ENCODE measurements at regions not wholly inside any gene's neighbourhood (a gene's known extent, or its start where the extent isn't known, plus 50 kb on each side); places are given as distances from the start of the nearest gene placed in this dataset.
A peak's percentile ranks its signal among the peaks of the same experiment; 100 is the strongest.
"Not testable (repeated sequence)": the region's sequence is repeated elsewhere in the genome, so short reads cannot be mapped to it uniquely, and the experiment has no call there.

DNA sequence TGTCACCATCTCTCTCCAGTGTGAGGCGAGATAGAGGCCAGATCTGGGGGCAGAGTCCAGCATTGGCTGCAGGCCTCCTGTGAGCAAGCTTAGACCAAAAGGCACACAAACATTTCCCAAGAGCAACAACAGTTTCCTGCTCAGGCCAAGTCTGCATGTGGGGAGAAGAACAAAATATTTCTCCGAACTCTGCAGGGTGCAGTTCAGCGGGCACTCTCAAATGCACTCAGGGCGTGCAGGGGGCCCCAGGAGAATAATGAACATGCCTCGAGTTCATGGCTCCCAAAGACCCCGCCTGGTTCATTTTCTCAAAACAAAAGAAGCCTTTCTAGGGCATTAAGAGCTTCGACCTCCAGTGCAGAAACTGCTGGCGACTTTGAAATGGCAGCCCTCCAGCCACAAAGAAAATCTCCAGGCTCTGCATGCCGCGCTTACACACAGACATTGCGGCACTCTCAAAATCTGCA, 57.8 kb upstream of the HELT start:
- TF ChIP-seq CTCF (conservative IDR thresholded peaks at IDR 0.05; ENCODE audit: low read depth): no peak
- DNase-seq (ENCODE audit: low spot score): no peak
- peak overlapping the region; percentile 21 for H3K27ac ChIP-seq
- CTCF ChIA-PET: no interaction called here
- POLR2A ChIA-PET (ENCODE audit: low non-redundant PET): no interaction called here

DNA sequence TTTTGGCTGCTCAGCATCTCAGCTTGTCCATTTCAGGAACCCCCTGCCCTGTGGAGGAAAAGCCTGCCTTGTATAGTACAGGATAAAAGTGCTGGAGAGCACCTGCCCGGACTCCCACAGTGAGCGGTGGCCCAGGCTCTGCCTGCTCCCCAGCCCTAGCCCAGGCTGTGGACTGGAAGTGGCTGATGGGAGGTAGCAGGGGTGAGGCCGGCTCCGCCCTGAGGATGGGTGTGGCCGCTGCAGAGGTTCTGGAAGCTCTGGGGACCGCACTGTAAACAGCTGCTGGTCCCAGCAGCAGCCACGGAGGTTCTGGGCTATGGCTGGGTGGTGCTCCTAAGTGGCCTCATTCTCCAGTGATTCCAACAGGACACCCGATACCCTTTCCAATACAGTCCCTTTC, 56.6 kb upstream of the HELT start:
- no peak for DNase-seq (ENCODE audit: low spot score)
- no peak for TF ChIP-seq CTCF (conservative IDR thresholded peaks at IDR 0.05; ENCODE audit: low read depth)
- H3K27ac ChIP-seq: no peak overlapping the region
- CTCF ChIA-PET: no interaction called here
- POLR2A ChIA-PET (ENCODE audit: low non-redundant PET): no interaction called here

DNA sequence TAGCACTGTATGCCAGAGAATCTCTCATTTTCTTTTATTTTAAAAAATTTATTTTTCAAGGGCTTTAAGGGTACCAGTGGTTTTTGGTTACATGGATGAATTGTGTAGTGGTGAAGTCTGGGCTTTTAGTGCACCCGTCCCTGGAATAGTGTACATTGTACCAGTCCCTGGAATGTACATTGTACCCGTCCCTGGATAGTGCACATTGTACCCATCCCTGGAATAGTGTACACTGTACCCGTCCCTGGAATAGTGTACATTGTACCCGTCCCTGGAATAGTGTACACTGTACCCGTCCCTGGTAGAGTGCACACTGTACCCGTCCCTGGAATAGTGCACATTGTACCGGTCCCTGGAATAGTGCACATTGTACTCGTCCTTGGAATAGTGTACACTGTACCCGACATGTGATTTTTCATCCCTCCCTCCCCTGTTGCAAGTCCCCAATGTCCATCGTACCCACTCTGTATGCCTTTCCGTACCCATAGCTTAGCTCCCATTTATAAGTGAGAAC, 56.1 kb upstream of the HELT start:
- no peak overlapping the region for H3K27ac ChIP-seq
- ChIA-PET CTCF (interaction anchor here (0.6 kb wide), 1 partner anchor 172 kb away, joined by 5 read pairs; no protein-coding TSS in a partner anchor), POLR2A (ENCODE audit: low non-redundant PET) (interaction anchor here (0.6 kb wide), 1 partner anchor 65 kb away, joined by 3 read pairs; no protein-coding TSS in a partner anchor)
- no peak for DNase-seq (ENCODE audit: low spot score)
- no peak for TF ChIP-seq CTCF (conservative IDR thresholded peaks at IDR 0.05; ENCODE audit: low read depth)

DNA sequence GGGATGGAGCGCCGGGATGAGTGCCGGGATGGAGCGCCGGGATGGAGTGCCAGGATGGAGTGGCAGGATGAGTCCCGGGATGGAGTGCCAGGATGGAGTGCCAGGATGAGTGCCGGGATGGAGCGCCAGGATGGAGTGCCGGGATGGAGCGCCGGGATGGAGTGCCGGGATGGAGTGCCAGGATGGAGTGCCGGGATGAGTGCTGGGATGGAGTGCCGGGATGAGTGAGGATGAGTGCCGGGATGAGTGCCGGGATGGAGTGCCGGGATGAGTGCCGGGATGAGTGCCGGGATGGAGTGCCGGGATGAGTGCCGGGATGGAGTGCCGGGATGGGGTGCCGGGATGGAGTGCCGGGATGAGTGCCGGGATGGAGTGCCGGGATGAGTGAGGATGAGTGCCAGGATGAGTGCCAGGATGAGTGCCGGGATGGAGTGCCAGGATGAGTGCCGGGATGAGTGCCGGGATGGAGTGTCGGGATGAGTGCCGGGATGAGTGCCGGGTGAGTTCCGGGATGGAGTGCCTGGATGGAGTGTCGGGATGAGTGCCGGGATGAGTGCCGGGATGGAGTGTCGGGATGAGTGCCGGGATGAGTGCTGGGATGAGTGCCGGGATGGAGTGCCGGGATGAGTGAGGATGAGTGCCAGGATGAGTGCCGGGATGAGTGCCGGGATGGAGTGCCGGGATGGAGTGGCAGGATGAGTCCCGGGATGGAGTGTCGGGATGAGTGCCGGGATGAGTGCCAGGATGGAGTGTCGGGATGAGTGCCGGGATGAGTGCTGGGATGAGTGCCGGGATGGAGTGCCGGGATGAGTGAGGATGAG, 52.9 kb upstream of the HELT start:
- H3K27ac ChIP-seq; CTCF ChIA-PET; POLR2A ChIA-PET (ENCODE audit: low non-redundant PET); DNase-seq (ENCODE audit: low spot score): not testable (repeated sequence)

DNA sequence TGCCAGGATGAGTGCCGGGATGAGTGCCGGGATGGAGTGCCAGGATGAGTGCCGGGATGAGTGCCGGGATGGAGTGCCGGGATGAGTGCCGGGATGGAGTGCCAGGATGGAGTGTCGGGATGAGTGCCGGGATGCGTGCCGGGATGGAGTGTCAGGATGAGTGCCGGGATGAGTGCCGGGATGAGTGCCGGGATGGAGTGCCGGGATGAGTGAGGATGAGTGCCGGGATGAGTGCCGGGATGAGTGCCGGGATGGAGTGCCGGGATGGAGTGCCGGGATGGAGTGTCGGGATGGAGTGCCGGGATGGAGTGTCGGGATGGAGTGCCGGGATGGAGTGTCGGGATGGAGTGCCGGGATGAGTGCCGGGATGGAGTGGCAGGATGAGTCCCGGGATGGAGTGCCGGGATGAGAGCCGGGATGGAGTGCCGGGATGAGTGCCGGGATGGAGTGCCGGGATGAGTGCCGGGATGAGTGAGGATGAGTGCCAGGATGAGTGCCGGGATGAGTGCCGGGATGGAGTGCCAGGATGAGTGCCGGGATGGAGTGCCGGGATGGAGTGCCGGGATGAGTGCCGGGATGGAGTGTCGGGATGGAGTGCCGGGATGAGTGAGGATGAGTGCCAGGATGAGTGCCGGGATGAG, 52.1 kb upstream of the HELT start:
- H3K27ac ChIP-seq; DNase-seq (ENCODE audit: low spot score); POLR2A ChIA-PET (ENCODE audit: low non-redundant PET); CTCF ChIA-PET: not testable (repeated sequence)

GRCh38 chr4:184967699-184968098, 50.6 kb upstream of the HELT start:
- DNase-seq (ENCODE audit: low spot score); POLR2A ChIA-PET (ENCODE audit: low non-redundant PET); CTCF ChIA-PET; H3K27ac ChIP-seq: not testable (repeated sequence)

DNA sequence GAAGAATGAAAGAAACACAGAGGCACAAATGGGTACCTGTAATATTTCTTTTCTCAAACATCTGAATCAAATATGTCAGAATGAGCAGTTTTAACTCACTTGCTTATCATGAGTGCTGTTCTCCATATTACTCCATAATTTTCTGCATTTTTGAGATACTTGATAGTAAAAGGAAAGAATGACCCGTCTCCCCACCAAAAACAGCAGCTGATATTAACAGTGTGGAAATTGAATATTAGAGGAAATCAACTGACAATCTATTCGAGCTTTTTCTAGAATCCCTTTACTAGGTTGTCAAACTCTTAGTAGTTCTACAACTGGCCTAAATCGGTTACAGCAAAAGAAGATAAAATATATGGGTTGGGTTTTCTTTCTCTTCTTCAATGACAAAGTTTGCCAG, 49.9 kb upstream of the HELT start:
- DNase-seq (ENCODE audit: low spot score): no peak
- ChIA-PET CTCF (interaction anchor here (0.5 kb wide), 1 partner anchor 1006 kb away, joined by 3 read pairs; no protein-coding TSS in a partner anchor), POLR2A (ENCODE audit: low non-redundant PET) (no interaction called here)
- TF ChIP-seq CTCF (conservative IDR thresholded peaks at IDR 0.05; ENCODE audit: low read depth): no peak
- H3K27ac ChIP-seq: no peak overlapping the region
